ENCODE measurements at regions not wholly inside any gene's neighbourhood (a gene's known extent, or its start where the extent isn't known, plus 50 kb on each side); places are given as distances from the start of the nearest gene placed in this dataset.

GRCh38 chr10:46229144-46229563 lies 57.6 kb upstream of the ANTXRL start (continued):
- peak; percentile 52 for TF ChIP-seq SMC3 (conservative IDR thresholded peaks at IDR 0.05; ENCODE audit: insufficient read depth, low read depth, low read length)
- peak; percentile 94 for TF ChIP-seq SPI1 (IDR thresholded peaks at IDR 0.05; ENCODE audit: borderline replicate concordance, low read depth, low read length)
- TF ChIP-seq MEF2A (IDR thresholded peaks at IDR 0.05; ENCODE audit: control insufficient read depth, low read depth, low read length), result 0 out of 2 replicates have a peak, but pooled peaks have one; percentile 18
- no peak for TF ChIP-seq ZNF551 (CRISPR knock-in tag; IDR thresholded peaks at IDR 0.05)
- no peak for TF ChIP-seq NR1H2 (CRISPR knock-in tag; IDR thresholded peaks at IDR 0.05)
- no peak for TF ChIP-seq HNRNPLL (IDR thresholded peaks at IDR 0.05; ENCODE audit: low read depth, low read length, poor library complexity, severe bottlenecking)
- no peak for TF ChIP-seq POLR2H (tag; IDR thresholded peaks at IDR 0.05; ENCODE audit: low read depth)
- TF ChIP-seq CTCF (IDR thresholded peaks at IDR 0.05 in 2 of 3, conservative IDR thresholded peaks at IDR 0.05 in 1 of 3; ENCODE audit: insufficient read depth in 2 of 3, low read depth in 1 of 3, low read length in 3 of 3), result peak; percentile 75 to 92 (median 87)
- TF ChIP-seq THRA (IDR thresholded peaks at IDR 0.05), result no peak
- 0 out of 2 replicates have a peak, but pooled peaks have one; percentile 4 for TF ChIP-seq BHLHE40 (IDR thresholded peaks at IDR 0.05; ENCODE audit: low read length)
- no peak for TF ChIP-seq FOXJ2 (tag; IDR thresholded peaks at IDR 0.05)
- 0 out of 4 replicates have a peak, but pooled peaks of 1 of the 2 experiments have one; percentile 9 for TF ChIP-seq RCOR1 (IDR thresholded peaks at IDR 0.05; ENCODE audit: borderline replicate concordance in 1 of 2, low read depth in 2 of 2, low read length in 2 of 2)
- 0 out of 2 replicates have a peak, but pooled peaks have one; percentile 28 for TF ChIP-seq KLF16 (IDR thresholded peaks at IDR 0.05)
- peak; percentile 48 for TF ChIP-seq CTCFL (IDR thresholded peaks at IDR 0.05; ENCODE audit: borderline replicate concordance, insufficient read depth, low read depth, low read length, poor library complexity, severe bottlenecking)
- TF ChIP-seq STAT5B (CRISPR knock-in tag; IDR thresholded peaks at IDR 0.05), result no peak
- TF ChIP-seq ZBTB7A (IDR thresholded peaks at IDR 0.05; ENCODE audit: borderline replicate concordance, control insufficient read depth, low read depth, low read length), result 0 out of 2 replicates have a peak, but pooled peaks have one; percentile 32
- peak; percentile 30 to 79; a peak in 3 of 4 replicates for TF ChIP-seq RAD21 (CRISPR knock-in tag; conservative IDR thresholded peaks at IDR 0.05 in 1 of 2, IDR thresholded peaks at IDR 0.05 in 1 of 2)
- peak; percentile 34; the same call in 1 of the 2 replicates for TF ChIP-seq VEZF1 (CRISPR knock-in tag; IDR thresholded peaks at IDR 0.05)
- TF ChIP-seq CXXC5 (CRISPR knock-in tag; IDR thresholded peaks at IDR 0.05), result no peak
- TF ChIP-seq DACH1 (IDR thresholded peaks at IDR 0.05; ENCODE audit: partially characterized antibody), result peak; percentile 78
- no peak for TF ChIP-seq NFATC3 (IDR thresholded peaks at IDR 0.05)
- TF ChIP-seq EGR1 (conservative IDR thresholded peaks at IDR 0.05), result peak; percentile 47
- no peak for TF ChIP-seq ZKSCAN1 (IDR thresholded peaks at IDR 0.05; ENCODE audit: low read depth, low read length)

Measured in K562 (cell line).